Endothelial cell (in vitro differentiated cells): ENCODE measurements at regions not wholly inside any gene's neighbourhood (a gene's known extent, or its start where the extent isn't known, plus 50 kb on each side); places are given as distances from the start of the nearest gene placed in this dataset.

Experiments
- DNase-seq: peaks from one replicate; pipeline ENCODE4 v3.0.0; 2021; ENCODE audit warnings: low spot score
- H3K27ac Mint-ChIP-seq: one replicate; pipeline ENCODE4 v1.8.0; 2021; ENCODE audit warnings: mixed read lengths, inconsistent platforms; ENCODE audit not compliant: unreplicated experiment
- H3K27me3 Mint-ChIP-seq: one replicate; pipeline ENCODE4 v1.8.0; 2021; ENCODE audit warnings: mild to moderate bottlenecking, moderate library complexity, mixed read lengths, inconsistent platforms; ENCODE audit not compliant: unreplicated experiment
- H3K36me3 Mint-ChIP-seq: one replicate; pipeline ENCODE4 v1.8.0; 2021; ENCODE audit warnings: mild to moderate bottlenecking, low read depth, mixed read lengths, inconsistent platforms; ENCODE audit not compliant: unreplicated experiment
- H3K4me1 Mint-ChIP-seq: one replicate; pipeline ENCODE4 v1.8.0; 2021; ENCODE audit warnings: mild to moderate bottlenecking, mixed read lengths, inconsistent platforms; ENCODE audit not compliant: unreplicated experiment
- H3K4me3 Mint-ChIP-seq: one replicate; pipeline ENCODE4 v1.8.0; 2021; ENCODE audit warnings: mild to moderate bottlenecking, mixed read lengths, inconsistent platforms; ENCODE audit not compliant: unreplicated experiment
- H3K9me3 Mint-ChIP-seq: one replicate; pipeline ENCODE4 v1.8.0; 2021; ENCODE audit warnings: mixed read lengths, inconsistent platforms; ENCODE audit not compliant: unreplicated experiment
- CTCF ChIP-seq: fragments of 200-600 bp; sonication (generic); IDR thresholded peaks from one replicate; pipeline ENCODE4 v1.5.0; 2021; ENCODE audit warnings: antibody characterized with exemption; ENCODE audit not compliant: unreplicated experiment

- Mint-ChIP-seq H3K4me1 (no peaks in the 10 kb centered on the region), H3K36me3 (no peaks in the 10 kb centered on the region), H3K27ac (no peak overlapping the region), H3K9me3 (no peaks in the 10 kb centered on the region), H3K4me3 (no peak overlapping the region), H3K27me3 (peaks cover 2% of the 10 kb centered on the region)
- no peak for DNase-seq
- no peak for TF ChIP-seq CTCF
These were observed 519.1 kb upstream of the IGFBP3 start for GRCh38 chr7:46440186-46440585.

GRCh38 chr7:46432708-46433107 is 511.6 kb upstream of the IGFBP3 start:
- Mint-ChIP-seq H3K4me3 (no peak overlapping the region), H3K9me3 (no peaks in the 10 kb centered on the region), H3K36me3 (no peaks in the 10 kb centered on the region), H3K27ac (no peak overlapping the region), H3K27me3 (no peaks in the 10 kb centered on the region), H3K4me1 (no peaks in the 10 kb centered on the region)
- DNase-seq = no peak
- no peak for TF ChIP-seq CTCF

GRCh38 chr7:46428295-46428694 is 507.2 kb upstream of the IGFBP3 start:
- no peak for DNase-seq
- no peak for TF ChIP-seq CTCF
- no peak overlapping the region for H3K27ac Mint-ChIP-seq
- H3K4me3 Mint-ChIP-seq = no peak overlapping the region
- no peaks in the 10 kb centered on the region for H3K9me3 Mint-ChIP-seq
- H3K4me1 Mint-ChIP-seq = peaks cover 3% of the 10 kb centered on the region
- no peaks in the 10 kb centered on the region for H3K36me3 Mint-ChIP-seq
- H3K27me3 Mint-ChIP-seq = no peaks in the 10 kb centered on the region

GRCh38 chr7:46424934-46425333 is 503.9 kb upstream of the IGFBP3 start:
- no peak overlapping the region for H3K27ac Mint-ChIP-seq
- DNase-seq = no peak
- H3K4me1 Mint-ChIP-seq = peaks cover 3% of the 10 kb centered on the region
- H3K36me3 Mint-ChIP-seq = no peaks in the 10 kb centered on the region
- no peak overlapping the region for H3K4me3 Mint-ChIP-seq
- no peak for TF ChIP-seq CTCF
- H3K9me3 Mint-ChIP-seq = no peaks in the 10 kb centered on the region
- H3K27me3 Mint-ChIP-seq = no peaks in the 10 kb centered on the region

- Mint-ChIP-seq H3K4me1 (no peaks in the 10 kb centered on the region), H3K9me3 (no peaks in the 10 kb centered on the region), H3K36me3 (no peaks in the 10 kb centered on the region), H3K4me3 (no peak overlapping the region), H3K27ac (no peak overlapping the region), H3K27me3 (no peaks in the 10 kb centered on the region)
- DNase-seq = no peak
- no peak for TF ChIP-seq CTCF
These were observed 500.6 kb upstream of the IGFBP3 start for GRCh38 chr7:46421441-46422230.
